ENCODE measurements at regions not wholly inside any gene's neighbourhood (a gene's known extent, or its start where the extent isn't known, plus 50 kb on each side); places are given as distances from the start of the nearest gene placed in this dataset.

GRCh38 chr3:84125201-84125721 lies 833.5 kb upstream of the CADM2 start:
- ChIA-PET CTCF (no interaction called here), RAD21 (ENCODE audit: low non-redundant PET in 1 of 2, low total read pairs in 2 of 2, uncharacterized antibody in 2 of 2, unreplicated experiment in 2 of 2) (no interaction called here)
- intact Hi-C loops (cut with micrococcal nuclease), result no loop called here

GRCh38 chr3:84125760-84126159 lies 833.0 kb upstream of the CADM2 start:
- no peaks in the 10 kb centered on the region for H3K79me2 ChIP-seq (ENCODE audit: insufficient read depth, low read length)
- BruUV-seq (replicated peaks), result no TSS peak
- H3K9me2 ChIP-seq (ENCODE audit: insufficient read depth), result no peaks in the 10 kb centered on the region
- ChIA-PET RAD21 (ENCODE audit: low non-redundant PET in 1 of 2, low total read pairs in 2 of 2, uncharacterized antibody in 2 of 2, unreplicated experiment in 2 of 2) (no interaction called here), POLR2A (no interaction called here), CTCF (no interaction called here)
- H3K27me3 ChIP-seq (ENCODE audit: insufficient read depth, low read length), result no peaks in the 10 kb centered on the region
- intact Hi-C loops (cut with micrococcal nuclease), result no loop called here
- no peak overlapping the region for H3K27ac ChIP-seq (ENCODE audit: low read depth, low read length)
- ATAC-seq, result no peak
- H3K4me1 ChIP-seq (ENCODE audit: control insufficient read depth in 1 of 2, insufficient read depth in 2 of 2, low read length in 2 of 2), result no peaks in the 10 kb centered on the region
- no peaks in the 10 kb centered on the region for H4K20me1 ChIP-seq (ENCODE audit: insufficient read depth)
- no peak overlapping the region for H3K9ac ChIP-seq (ENCODE audit: low read length)
- no peak overlapping the region for H2AFZ ChIP-seq (ENCODE audit: low read depth, low read length, poor library complexity, severe bottlenecking)
- H3K9me3 ChIP-seq (ENCODE audit: control insufficient read depth in 1 of 2, insufficient read depth in 1 of 2, low read depth in 1 of 2, low read length in 2 of 2), result peaks cover 0 to 11% of the 10 kb centered on the region in 2 experiments; a peak in 2 of 4 replicates
- H3K4me2 ChIP-seq (ENCODE audit: low read length), result no peak overlapping the region
- H3K4me3 ChIP-seq (replicated peaks in 1 of 2; ENCODE audit: low read depth in 1 of 2, low read length in 2 of 2), result no peak overlapping the region
- no peak for DNase-seq (ENCODE audit: low read depth, low spot score)
- H3K36me3 ChIP-seq (ENCODE audit: control insufficient read depth in 1 of 2, insufficient read depth in 2 of 2, low read length in 2 of 2), result no peaks in the 10 kb centered on the region
- no peak for TF ChIP-seq EZH2phosphoT487 (IDR thresholded peaks at IDR 0.05; ENCODE audit: borderline replicate concordance)
- TF ChIP-seq ZBTB33 (IDR thresholded peaks at IDR 0.05; ENCODE audit: extremely low read depth, insufficient replicate concordance, low read length), result no peak
- no peak for TF ChIP-seq REST (IDR thresholded peaks at IDR 0.05; ENCODE audit: low read depth)
- no peak for TF ChIP-seq SP1 (IDR thresholded peaks at IDR 0.05; ENCODE audit: low read depth)

More at GRCh38 chr3:84125201-84125721, 833.5 kb upstream of the CADM2 start:
- no peaks in the 10 kb centered on the region for H3K27me3 ChIP-seq (ENCODE audit: insufficient read depth, low read length)
- H4K20me1 ChIP-seq (ENCODE audit: insufficient read depth), result no peaks in the 10 kb centered on the region
- H3K4me3 ChIP-seq (replicated peaks in 1 of 2; ENCODE audit: low read depth in 1 of 2, low read length in 2 of 2), result no peak overlapping the region
- H3K4me1 ChIP-seq (ENCODE audit: control insufficient read depth in 1 of 2, insufficient read depth in 2 of 2, low read length in 2 of 2), result no peaks in the 10 kb centered on the region
- ATAC-seq (no peak), DNase-seq (ENCODE audit: low read depth, low spot score) (no peak)
- H3K9me3 ChIP-seq (ENCODE audit: control insufficient read depth in 1 of 2, insufficient read depth in 1 of 2, low read depth in 1 of 2, low read length in 2 of 2), result peaks cover 0 to 6% of the 10 kb centered on the region in 2 experiments; a peak in 2 of 4 replicates
- POLR2A ChIA-PET, result no interaction called here
- no peaks in the 10 kb centered on the region for H3K9me2 ChIP-seq (ENCODE audit: insufficient read depth)
- H3K9ac ChIP-seq (ENCODE audit: low read length), result no peak overlapping the region
- H3K79me2 ChIP-seq (ENCODE audit: insufficient read depth, low read length), result no peaks in the 10 kb centered on the region
- H3K4me2 ChIP-seq (ENCODE audit: low read length), result no peak overlapping the region
- H3K27ac ChIP-seq (ENCODE audit: low read depth, low read length), result no peak overlapping the region
- no peak overlapping the region for H2AFZ ChIP-seq (ENCODE audit: low read depth, low read length, poor library complexity, severe bottlenecking)
- BruUV-seq (replicated peaks), result no TSS peak
- TF ChIP-seq ZBTB33 (IDR thresholded peaks at IDR 0.05; ENCODE audit: extremely low read depth, insufficient replicate concordance, low read length) (no peak), YY1 (IDR thresholded peaks at IDR 0.05; ENCODE audit: extremely low read depth, insufficient replicate concordance, low read depth, low read length) (no peak), ZFX (IDR thresholded peaks at IDR 0.05) (no peak), SIN3A (IDR thresholded peaks at IDR 0.05; ENCODE audit: low read depth) (no peak), CBX3 (IDR thresholded peaks at IDR 0.05; ENCODE audit: low read depth) (no peak), CEBPB (IDR thresholded peaks at IDR 0.05; ENCODE audit: low read depth) (no peak)
- H3K36me3 ChIP-seq (ENCODE audit: control insufficient read depth in 1 of 2, insufficient read depth in 2 of 2, low read length in 2 of 2), result no peaks in the 10 kb centered on the region
